SK-N-SH (cell line): ENCODE measurements at regions not wholly inside any gene's neighbourhood (a gene's known extent, or its start where the extent isn't known, plus 50 kb on each side); places are given as distances from the start of the nearest gene placed in this dataset.

ENCODE experiments used
- EZH2phosphoT487 ChIP-seq: fragments of 200-600 bp; sonication (generic); IDR thresholded peaks from 2 replicates; pipeline ENCODE4 v1.6.1; 2017; ENCODE audit warnings: low read depth, mixed run types, mild to moderate bottlenecking, antibody characterized with exemption, moderate library complexity, borderline replicate concordance
- GATA2 ChIP-seq: sonication (generic); formaldehyde crosslinking; IDR thresholded peaks from 2 replicates; pipeline ENCODE4 v1.5.0; 2020; ENCODE audit warnings: mild to moderate bottlenecking, missing genetic modification reagents
- IRF3 ChIP-seq: fragments of 150-350 bp; IDR thresholded peaks from 2 replicates; pipeline ENCODE4 v1.6.1; 2016; ENCODE audit warnings: mild to moderate bottlenecking, low read depth, low read length
- MEF2A ChIP-seq: IDR thresholded peaks from 2 replicates; pipeline ENCODE4 v1.4.0; 2012; ENCODE audit warnings: low read depth, borderline replicate concordance
- MXI1 ChIP-seq: IDR thresholded peaks from 2 replicates; pipeline ENCODE4 v1.6.1; 2012; ENCODE audit warnings: mild to moderate bottlenecking, low read depth, low read length, improper control_type of control experiment
- PBX3 ChIP-seq: IDR thresholded peaks from 2 replicates; pipeline ENCODE4; 2012
- SMC3 ChIP-seq: IDR thresholded peaks from 2 replicates; pipeline ENCODE4 v1.6.1; 2012; ENCODE audit warnings: low read depth, low read length, improper control_type of control experiment
- TAF1 ChIP-seq: IDR thresholded peaks from 2 replicates; pipeline ENCODE4 v1.6.1; 2012; ENCODE audit warnings: low read depth, mild to moderate bottlenecking, low read length, moderate library complexity, borderline replicate concordance
- TCF12 ChIP-seq: IDR thresholded peaks from 2 replicates; pipeline ENCODE4 v1.4.0; 2012
- ZBTB33 ChIP-seq: IDR thresholded peaks from 2 replicates; pipeline ENCODE4 v1.4.0; 2012; ENCODE audit warnings: low read depth, borderline replicate concordance
- TF ChIP-seq, protein P1 (sequence below): fragments of 200-600 bp; sonication (generic); IDR thresholded peaks from 2 replicates; pipeline ENCODE4 v1.6.1; 2017; ENCODE audit warnings: antibody characterized with exemption, mild to moderate bottlenecking, moderate library complexity
- TF ChIP-seq, protein P2 (sequence below): IDR thresholded peaks from 2 replicates; pipeline ENCODE4 v1.4.0; 2012; ENCODE audit warnings: low read depth

DNA sequence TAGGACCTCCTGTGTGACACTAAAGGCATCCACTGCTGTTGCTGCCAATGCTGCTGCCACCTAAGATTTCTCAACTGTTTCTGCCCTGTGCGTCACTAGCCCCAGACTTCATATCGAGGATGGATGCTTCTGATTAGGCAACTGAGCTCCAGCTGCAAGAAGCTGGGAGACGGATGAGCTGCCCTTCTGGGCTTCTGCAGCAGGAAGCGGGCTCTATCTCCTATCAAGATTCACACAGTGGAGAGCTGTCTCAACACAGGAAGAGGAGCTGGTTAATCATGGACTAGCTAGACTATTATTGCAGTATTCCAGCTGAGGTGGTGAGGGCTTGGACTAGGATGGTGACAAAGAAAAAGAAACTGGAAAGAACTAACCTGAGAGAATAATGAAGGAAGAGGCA, 59.2 kb upstream of the PELI2 start:
- TF ChIP-seq, protein P1, sequence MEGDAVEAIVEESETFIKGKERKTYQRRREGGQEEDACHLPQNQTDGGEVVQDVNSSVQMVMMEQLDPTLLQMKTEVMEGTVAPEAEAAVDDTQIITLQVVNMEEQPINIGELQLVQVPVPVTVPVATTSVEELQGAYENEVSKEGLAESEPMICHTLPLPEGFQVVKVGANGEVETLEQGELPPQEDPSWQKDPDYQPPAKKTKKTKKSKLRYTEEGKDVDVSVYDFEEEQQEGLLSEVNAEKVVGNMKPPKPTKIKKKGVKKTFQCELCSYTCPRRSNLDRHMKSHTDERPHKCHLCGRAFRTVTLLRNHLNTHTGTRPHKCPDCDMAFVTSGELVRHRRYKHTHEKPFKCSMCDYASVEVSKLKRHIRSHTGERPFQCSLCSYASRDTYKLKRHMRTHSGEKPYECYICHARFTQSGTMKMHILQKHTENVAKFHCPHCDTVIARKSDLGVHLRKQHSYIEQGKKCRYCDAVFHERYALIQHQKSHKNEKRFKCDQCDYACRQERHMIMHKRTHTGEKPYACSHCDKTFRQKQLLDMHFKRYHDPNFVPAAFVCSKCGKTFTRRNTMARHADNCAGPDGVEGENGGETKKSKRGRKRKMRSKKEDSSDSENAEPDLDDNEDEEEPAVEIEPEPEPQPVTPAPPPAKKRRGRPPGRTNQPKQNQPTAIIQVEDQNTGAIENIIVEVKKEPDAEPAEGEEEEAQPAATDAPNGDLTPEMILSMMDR: no peak
- no peak for TF ChIP-seq SMC3
- TF ChIP-seq MEF2A: no peak
- TF ChIP-seq TAF1: no peak
- TF ChIP-seq EZH2phosphoT487: no peak
- no peak for TF ChIP-seq PBX3
- TF ChIP-seq, protein P2, sequence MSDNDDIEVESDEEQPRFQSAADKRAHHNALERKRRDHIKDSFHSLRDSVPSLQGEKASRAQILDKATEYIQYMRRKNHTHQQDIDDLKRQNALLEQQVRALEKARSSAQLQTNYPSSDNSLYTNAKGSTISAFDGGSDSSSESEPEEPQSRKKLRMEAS: no peak
- TF ChIP-seq ZBTB33: no peak
- TF ChIP-seq IRF3: no peak
- TF ChIP-seq GATA2 (CRISPR knock-in tag): no peak
- TF ChIP-seq MXI1: no peak
- TF ChIP-seq TCF12: no peak
